Heart left ventricle (tissue), 13 donors: ENCODE measurements at regions not wholly inside any gene's neighbourhood (a gene's known extent, or its start where the extent isn't known, plus 50 kb on each side); places are given as distances from the start of the nearest gene placed in this dataset.

Experiments
- POLR2A ChIP-seq, 2 donors: fragments of 450-650 bp; IDR thresholded peaks; one replicate each; pipeline ENCODE4 v1.6.1; 2017; ENCODE audit warnings: antibody characterized with exemption in 2 of 2, mild to moderate bottlenecking in 2 of 2, moderate library complexity in 2 of 2
- TF ChIP-seq, protein P1 (sequence below), 12 donors: fragments of 200-600 bp; sonication (generic) in 4 of 12; IDR thresholded peaks; one replicate each; pipeline versions ENCODE4 v1.5.0 to v1.8.0; 2018 to 2022; ENCODE audit warnings: antibody characterized with exemption in 12 of 12, mild to moderate bottlenecking in 5 of 12
- donor health status: ischemic (EF 13 %, LVEDD 7.1; RV severe dilation, severe dysfunction).
- donor health status: DM: no; HTN: yes; CAD: no.
- donor health status: DM: no; HTN: no; CAD: no.
- donor health status: ischemic (EF 25% LVEDD 6.9; RV normal size, moderate dysfunction).
- donor health status: ischemic (EF 25% LVEDD 5.7; RV mildly dilated, moderate dysfunction).
- donor health status: ischemic (EF 35%, LVEDD 5.7; RV mildly dilated, moderate dysfunction).
- donor health status: nonischemic (EF 11% LVEDD 7.7; RV severe dilation, severe dysfunction).
- donor health status: DM: yes; HTN: yes; CAD: no.
- donor health status: PGD.
- donor health status: ischemic (EF 29% LVEDD 5.4; RV normal size, mild dysfunction).
- donor health status: nonischemic (EF 23%, LVEDD 6.1; RV moderate dilation, normal function).

DNA sequence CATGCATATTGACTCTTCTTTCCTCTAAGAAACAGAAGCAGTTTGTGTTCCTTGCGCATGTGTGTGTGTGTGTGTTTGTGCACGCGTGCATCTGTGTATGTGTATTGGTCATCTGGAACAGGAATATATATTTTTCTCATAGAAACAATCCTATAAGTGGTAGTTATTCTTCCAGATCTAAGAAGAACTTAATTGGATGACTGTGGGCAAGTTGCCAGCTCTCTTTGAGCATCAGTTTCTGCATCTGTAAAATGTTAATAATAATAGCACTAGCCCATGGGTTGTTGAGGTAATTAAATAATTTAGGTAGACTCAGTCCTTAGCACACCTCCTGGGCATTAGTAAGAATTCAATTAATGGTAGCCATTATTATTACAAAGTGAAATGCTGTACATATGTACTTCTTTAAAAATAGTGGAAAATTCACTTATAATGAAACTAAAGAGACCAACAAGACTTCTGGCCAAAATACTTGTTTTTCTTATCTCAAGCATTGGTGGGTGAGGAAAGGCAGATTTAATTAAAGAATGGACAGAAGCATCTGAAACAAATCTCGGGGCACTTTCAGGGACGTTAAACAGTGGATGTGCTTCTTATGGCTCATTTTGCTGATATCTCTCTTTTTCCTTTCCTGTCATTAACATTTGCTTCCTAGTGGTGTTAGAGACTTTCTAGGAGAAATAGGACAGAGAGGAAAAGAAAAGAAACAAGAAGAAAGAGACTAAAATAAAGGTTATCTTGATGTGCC is 124.9 kb upstream of the HABP2 start:
- TF ChIP-seq, protein P1, sequence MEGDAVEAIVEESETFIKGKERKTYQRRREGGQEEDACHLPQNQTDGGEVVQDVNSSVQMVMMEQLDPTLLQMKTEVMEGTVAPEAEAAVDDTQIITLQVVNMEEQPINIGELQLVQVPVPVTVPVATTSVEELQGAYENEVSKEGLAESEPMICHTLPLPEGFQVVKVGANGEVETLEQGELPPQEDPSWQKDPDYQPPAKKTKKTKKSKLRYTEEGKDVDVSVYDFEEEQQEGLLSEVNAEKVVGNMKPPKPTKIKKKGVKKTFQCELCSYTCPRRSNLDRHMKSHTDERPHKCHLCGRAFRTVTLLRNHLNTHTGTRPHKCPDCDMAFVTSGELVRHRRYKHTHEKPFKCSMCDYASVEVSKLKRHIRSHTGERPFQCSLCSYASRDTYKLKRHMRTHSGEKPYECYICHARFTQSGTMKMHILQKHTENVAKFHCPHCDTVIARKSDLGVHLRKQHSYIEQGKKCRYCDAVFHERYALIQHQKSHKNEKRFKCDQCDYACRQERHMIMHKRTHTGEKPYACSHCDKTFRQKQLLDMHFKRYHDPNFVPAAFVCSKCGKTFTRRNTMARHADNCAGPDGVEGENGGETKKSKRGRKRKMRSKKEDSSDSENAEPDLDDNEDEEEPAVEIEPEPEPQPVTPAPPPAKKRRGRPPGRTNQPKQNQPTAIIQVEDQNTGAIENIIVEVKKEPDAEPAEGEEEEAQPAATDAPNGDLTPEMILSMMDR (IDR thresholded peaks at IDR 0.05): no peak
- no peak for TF ChIP-seq POLR2A (IDR thresholded peaks at IDR 0.05)
